ENCODE measurements at regions not wholly inside any gene's neighbourhood (a gene's known extent, or its start where the extent isn't known, plus 50 kb on each side); places are given as distances from the start of the nearest gene placed in this dataset.

GRCh38 chr2:6704077-6704476 lies 161.6 kb downstream of the CMPK2 start:
- H3K27me3 Mint-ChIP-seq = no peaks in the 10 kb centered on the region

GRCh38 chr2:6721395-6721794 lies 144.3 kb downstream of the CMPK2 start:
- no peaks in the 10 kb centered on the region for H3K9me3 ChIP-seq (ENCODE audit: control insufficient read depth, low read length, poor library complexity, severe bottlenecking)
- no peak for ATAC-seq
- DNase-seq = no peak
- H3K36me3 Mint-ChIP-seq (ENCODE audit: low read depth) = no peaks in the 10 kb centered on the region
- peaks cover 32% of the 10 kb centered on the region for H3K27me3 Mint-ChIP-seq
- H3K27ac Mint-ChIP-seq = no peak overlapping the region
- no peak overlapping the region for H3K4me3 Mint-ChIP-seq
- no peaks in the 10 kb centered on the region for H3K4me1 Mint-ChIP-seq

More at GRCh38 chr2:6704077-6704476, 161.6 kb downstream of the CMPK2 start:
- DNase-seq = no peak
- no peak overlapping the region for H3K4me3 Mint-ChIP-seq
- no peaks in the 10 kb centered on the region for H3K4me1 Mint-ChIP-seq
- H3K9me3 ChIP-seq (ENCODE audit: control insufficient read depth, low read length, poor library complexity, severe bottlenecking) = peaks cover 3% of the 10 kb centered on the region
- no peaks in the 10 kb centered on the region for H3K36me3 Mint-ChIP-seq (ENCODE audit: low read depth)
- H3K27ac Mint-ChIP-seq = no peak overlapping the region
- no peak for ATAC-seq

- no peaks in the 10 kb centered on the region for H3K4me1 Mint-ChIP-seq
- H3K4me3 Mint-ChIP-seq = no peak overlapping the region
- no peaks in the 10 kb centered on the region for H3K9me3 ChIP-seq (ENCODE audit: control insufficient read depth, low read length, poor library complexity, severe bottlenecking)
- ATAC-seq (no peak), DNase-seq (no peak)
- H3K27me3 Mint-ChIP-seq = peaks cover 39% of the 10 kb centered on the region
- no peaks in the 10 kb centered on the region for H3K36me3 Mint-ChIP-seq (ENCODE audit: low read depth)
- H3K27ac Mint-ChIP-seq = no peak overlapping the region
Measured at GRCh38 chr2:6722574-6722973, 143.1 kb downstream of the CMPK2 start.

DNA sequence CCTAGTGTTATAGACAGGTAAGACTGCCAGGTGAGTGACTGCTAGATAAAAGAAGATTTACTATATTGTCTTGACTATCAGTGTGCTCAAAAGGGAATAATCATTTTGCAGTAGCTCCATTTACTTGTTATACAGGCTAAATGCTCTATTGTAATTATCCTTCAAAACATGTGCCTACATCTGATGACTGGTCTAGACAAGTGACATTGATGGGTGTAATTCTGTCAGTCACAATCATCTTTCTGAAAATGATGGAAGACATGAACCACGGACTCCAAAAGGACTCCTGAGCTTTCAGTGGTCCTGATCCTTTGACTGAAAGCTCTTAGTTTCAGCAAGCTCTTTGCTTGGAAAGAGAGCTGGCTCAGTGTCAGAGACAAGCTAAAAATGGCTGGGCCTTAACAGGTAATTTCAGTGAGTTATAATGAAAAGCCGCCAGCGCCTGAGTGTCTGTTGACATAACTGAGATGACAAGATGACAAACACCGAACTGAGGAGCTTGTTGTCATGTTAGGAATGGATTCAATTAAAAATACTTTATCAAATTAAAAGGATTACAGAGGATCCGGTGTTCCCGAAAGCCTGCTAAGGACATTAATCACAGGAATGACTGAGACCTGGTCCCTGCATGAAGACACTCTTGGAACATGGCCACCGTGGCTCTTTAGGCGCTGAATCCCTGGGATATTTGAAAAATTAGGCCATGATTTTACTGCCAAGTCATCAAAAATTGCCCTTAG lies 141.7 kb downstream of the CMPK2 start:
- Mint-ChIP-seq H3K4me1 (no peaks in the 10 kb centered on the region), H3K27me3 (peaks cover 34% of the 10 kb centered on the region), H3K27ac (no peak overlapping the region), H3K36me3 (ENCODE audit: low read depth) (no peaks in the 10 kb centered on the region), H3K4me3 (no peak overlapping the region)
- ATAC-seq (no peak), DNase-seq (no peak)
- H3K9me3 ChIP-seq (ENCODE audit: control insufficient read depth, low read length, poor library complexity, severe bottlenecking) = no peaks in the 10 kb centered on the region

DNA sequence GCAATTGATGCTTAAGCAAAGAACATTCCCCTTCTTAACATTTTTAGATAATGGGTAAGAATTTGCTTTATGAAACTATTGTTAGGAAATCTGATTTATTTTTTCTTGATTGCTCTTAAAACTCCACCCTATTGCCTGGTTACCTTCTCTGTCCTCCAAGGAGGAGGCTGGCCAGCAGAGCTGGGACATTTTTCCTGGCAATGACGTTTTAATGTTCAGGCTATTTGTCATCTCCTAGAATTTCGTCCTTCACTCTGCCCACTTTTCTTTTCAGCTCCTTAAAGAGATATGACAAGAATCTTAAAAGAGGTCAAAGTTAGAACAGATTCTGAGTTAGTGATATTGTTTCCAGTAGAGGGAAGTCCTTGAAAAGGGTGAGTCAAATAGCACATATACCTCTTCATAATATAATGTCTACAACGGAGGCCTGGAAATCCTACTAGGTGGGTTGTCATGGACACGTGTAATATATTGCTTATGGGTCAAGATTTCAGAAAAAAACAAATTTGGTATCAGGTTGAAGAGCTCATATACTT lies 141.0 kb downstream of the CMPK2 start:
- H3K9me3 ChIP-seq (ENCODE audit: control insufficient read depth, low read length, poor library complexity, severe bottlenecking) = no peaks in the 10 kb centered on the region
- no peak for ATAC-seq
- H3K4me3 Mint-ChIP-seq = no peak overlapping the region
- no peak overlapping the region for H3K27ac Mint-ChIP-seq
- no peaks in the 10 kb centered on the region for H3K4me1 Mint-ChIP-seq
- H3K36me3 Mint-ChIP-seq (ENCODE audit: low read depth) = no peaks in the 10 kb centered on the region
- peaks cover 30% of the 10 kb centered on the region for H3K27me3 Mint-ChIP-seq
- DNase-seq = no peak

DNA sequence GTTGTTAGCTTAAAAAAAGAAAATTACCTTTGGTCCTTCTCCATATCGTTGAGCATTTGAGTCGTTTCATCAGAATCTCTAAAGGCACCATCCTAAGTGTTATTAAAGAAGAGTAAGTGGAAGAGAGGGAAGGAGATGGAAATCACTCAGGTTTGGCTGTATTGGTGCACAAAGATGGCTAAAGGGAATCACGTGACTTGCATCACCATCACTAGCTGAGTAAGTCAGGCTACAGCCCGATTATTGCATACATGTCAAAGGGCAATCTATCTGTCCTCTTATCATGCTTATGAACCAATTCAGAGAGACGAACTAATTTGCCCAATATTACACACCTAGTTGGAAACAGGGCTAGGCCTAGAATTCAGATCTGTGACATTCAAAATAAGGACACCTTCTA lies 137.6 kb downstream of the CMPK2 start:
- DNase-seq (no peak), ATAC-seq (no peak)
- Mint-ChIP-seq H3K4me3 (no peak overlapping the region), H3K36me3 (ENCODE audit: low read depth) (no peaks in the 10 kb centered on the region), H3K27ac (no peak overlapping the region), H3K27me3 (peaks cover 30% of the 10 kb centered on the region), H3K4me1 (no peaks in the 10 kb centered on the region)
- H3K9me3 ChIP-seq (ENCODE audit: control insufficient read depth, low read length, poor library complexity, severe bottlenecking) = no peaks in the 10 kb centered on the region

DNA sequence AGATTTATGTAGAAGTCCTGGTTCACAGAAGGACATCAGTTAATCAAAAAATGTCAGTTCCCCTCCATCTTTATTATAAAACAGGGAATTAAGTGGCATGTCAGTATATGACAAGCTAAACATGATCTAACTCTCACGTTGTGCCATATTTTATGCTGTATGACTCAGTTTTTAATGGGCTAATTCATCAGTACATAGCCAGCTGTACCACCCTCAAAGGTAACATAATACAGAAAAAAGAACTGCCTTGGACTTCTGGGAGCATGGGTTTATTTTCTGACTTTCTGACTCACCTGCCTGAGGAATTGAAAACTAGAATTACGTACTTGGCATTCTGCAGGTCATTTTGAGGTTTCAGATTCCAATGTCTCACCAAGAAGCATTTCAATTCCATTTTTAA lies 135.7 kb downstream of the CMPK2 start:
- Mint-ChIP-seq H3K4me1 (no peaks in the 10 kb centered on the region), H3K4me3 (no peak overlapping the region), H3K27ac (no peak overlapping the region), H3K36me3 (ENCODE audit: low read depth) (no peaks in the 10 kb centered on the region), H3K27me3 (peaks cover 31% of the 10 kb centered on the region)
- no peaks in the 10 kb centered on the region for H3K9me3 ChIP-seq (ENCODE audit: control insufficient read depth, low read length, poor library complexity, severe bottlenecking)
- ATAC-seq = no peak
- no peak for DNase-seq

- Mint-ChIP-seq H3K27ac (no peak overlapping the region), H3K4me1 (no peaks in the 10 kb centered on the region), H3K36me3 (ENCODE audit: low read depth) (no peaks in the 10 kb centered on the region), H3K4me3 (no peak overlapping the region), H3K27me3 (peaks cover 31% of the 10 kb centered on the region)
- DNase-seq (no peak), ATAC-seq (no peak)
- no peaks in the 10 kb centered on the region for H3K9me3 ChIP-seq (ENCODE audit: control insufficient read depth, low read length, poor library complexity, severe bottlenecking)
Measured at GRCh38 chr2:6730649-6731532, 134.8 kb downstream of the CMPK2 start.

DNA sequence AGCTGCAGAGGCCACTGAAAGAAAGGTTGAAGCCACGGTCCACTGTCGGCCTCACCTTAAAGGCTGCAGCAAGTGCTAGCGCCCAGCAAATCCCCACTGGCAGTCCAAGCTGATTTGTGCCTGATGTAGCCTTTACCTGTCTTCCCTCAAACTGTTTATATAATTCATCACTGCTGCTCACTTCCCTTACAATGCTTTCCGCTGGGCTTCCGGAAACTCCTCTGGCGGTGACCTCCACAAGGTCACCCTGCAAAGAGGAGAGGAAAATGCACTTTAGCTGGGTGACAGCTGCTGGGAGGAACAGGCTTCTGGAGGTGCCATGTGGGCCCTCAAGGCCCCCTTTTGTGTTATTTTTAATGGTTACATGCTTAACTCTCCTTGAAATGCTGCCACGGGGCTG lies 126.2 kb downstream of the CMPK2 start:
- ATAC-seq (no peak), DNase-seq (no peak)
- Mint-ChIP-seq H3K27ac (no peak overlapping the region), H3K4me3 (no peak overlapping the region), H3K36me3 (ENCODE audit: low read depth) (no peaks in the 10 kb centered on the region), H3K4me1 (no peaks in the 10 kb centered on the region), H3K27me3 (peaks cover 46% of the 10 kb centered on the region)
- no peaks in the 10 kb centered on the region for H3K9me3 ChIP-seq (ENCODE audit: control insufficient read depth, low read length, poor library complexity, severe bottlenecking)

DNA sequence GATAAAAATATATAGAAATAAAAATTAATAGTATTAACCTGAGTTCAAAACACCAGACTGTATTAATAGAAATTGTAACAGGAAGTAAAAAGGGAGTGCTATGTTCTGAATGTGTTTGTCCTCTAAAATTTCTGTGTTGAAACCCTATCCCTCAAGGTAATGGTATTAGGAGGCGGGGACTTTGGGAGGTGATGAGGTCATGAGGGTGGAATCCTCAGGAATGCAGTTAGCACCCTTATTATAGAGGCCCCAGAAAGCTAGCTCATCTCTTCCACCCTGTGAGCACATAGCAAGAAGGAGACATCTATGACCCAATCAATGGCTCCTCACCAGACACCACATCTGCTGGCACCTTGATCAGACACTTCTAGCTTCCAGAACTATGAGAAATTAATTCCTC lies 124.5 kb downstream of the CMPK2 start:
- Mint-ChIP-seq H3K27ac (no peak overlapping the region), H3K36me3 (ENCODE audit: low read depth) (no peaks in the 10 kb centered on the region), H3K27me3 (peaks cover 59% of the 10 kb centered on the region), H3K4me1 (no peaks in the 10 kb centered on the region), H3K4me3 (no peak overlapping the region)
- ATAC-seq (no peak), DNase-seq (no peak)
- H3K9me3 ChIP-seq (ENCODE audit: control insufficient read depth, low read length, poor library complexity, severe bottlenecking) = no peaks in the 10 kb centered on the region

GRCh38 chr2:6744038-6744437 lies 121.7 kb downstream of the CMPK2 start:
- Mint-ChIP-seq H3K27me3 (peaks cover 54% of the 10 kb centered on the region), H3K4me1 (no peaks in the 10 kb centered on the region), H3K27ac (no peak overlapping the region), H3K36me3 (ENCODE audit: low read depth) (no peaks in the 10 kb centered on the region), H3K4me3 (no peak overlapping the region)
- DNase-seq = no peak
- no peaks in the 10 kb centered on the region for H3K9me3 ChIP-seq (ENCODE audit: control insufficient read depth, low read length, poor library complexity, severe bottlenecking)
- ATAC-seq = no peak

GRCh38 chr2:6747433-6747832 lies 118.3 kb downstream of the CMPK2 start:
- Mint-ChIP-seq H3K4me3 (no peak overlapping the region), H3K4me1 (no peaks in the 10 kb centered on the region), H3K27me3 (peaks cover 46% of the 10 kb centered on the region), H3K27ac (no peak overlapping the region), H3K36me3 (ENCODE audit: low read depth) (no peaks in the 10 kb centered on the region)
- H3K9me3 ChIP-seq (ENCODE audit: control insufficient read depth, low read length, poor library complexity, severe bottlenecking) = no peaks in the 10 kb centered on the region
- DNase-seq (no peak), ATAC-seq (no peak)

DNA sequence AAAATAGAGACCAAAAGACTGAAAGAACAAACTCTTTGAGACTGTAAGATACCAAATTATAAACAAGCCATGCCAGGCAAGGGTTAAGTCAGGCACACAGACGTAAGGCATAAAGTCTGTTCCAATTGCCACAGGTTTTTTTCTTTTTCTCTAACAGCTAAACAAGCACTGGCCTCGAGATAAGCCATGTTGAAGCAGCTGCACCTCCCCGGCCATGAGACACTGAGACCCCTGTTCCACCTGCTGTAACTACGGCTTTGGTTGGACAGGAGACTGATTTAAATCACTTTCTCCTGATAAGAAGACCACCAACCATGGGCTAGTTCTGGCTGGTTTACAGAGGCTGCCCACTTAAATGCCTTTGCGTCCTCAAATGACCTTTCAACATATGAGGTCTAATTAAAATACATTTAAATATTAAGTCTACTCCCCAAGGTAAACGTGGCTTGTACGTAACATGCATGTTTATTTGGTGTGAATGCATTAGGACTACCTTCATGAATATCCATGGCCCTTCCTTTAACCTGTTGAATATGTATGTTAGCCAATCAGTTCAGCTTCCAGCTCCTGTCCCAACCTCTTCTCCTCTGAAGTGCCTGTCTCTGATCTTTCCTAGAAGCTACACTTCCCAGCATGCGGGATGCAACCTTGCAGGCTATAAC lies 117.2 kb downstream of the CMPK2 start:
- H3K27ac Mint-ChIP-seq = no peak overlapping the region
- no peaks in the 10 kb centered on the region for H3K9me3 ChIP-seq (ENCODE audit: control insufficient read depth, low read length, poor library complexity, severe bottlenecking)
- H3K36me3 Mint-ChIP-seq (ENCODE audit: low read depth) = no peaks in the 10 kb centered on the region
- H3K4me3 Mint-ChIP-seq = no peak overlapping the region
- DNase-seq (no peak), ATAC-seq (no peak)
- H3K4me1 Mint-ChIP-seq = no peaks in the 10 kb centered on the region
- H3K27me3 Mint-ChIP-seq = peaks cover 46% of the 10 kb centered on the region
